Activated T-cell treated with anti-CD3 and anti-CD28 coated beads for 1 hour (primary cell): ENCODE measurements at regions not wholly inside any gene's neighbourhood (a gene's known extent, or its start where the extent isn't known, plus 50 kb on each side); places are given as distances from the start of the nearest gene placed in this dataset.
"Not testable (repeated sequence)": the region's sequence is repeated elsewhere in the genome, so short reads cannot be mapped to it uniquely, and the experiment has no call there.

Source experiments
- DNase-seq: peaks from one replicate; pipeline ENCODE4 v3.0.0-alpha.2; 2020; ENCODE audit warnings: low read depth

DNA sequence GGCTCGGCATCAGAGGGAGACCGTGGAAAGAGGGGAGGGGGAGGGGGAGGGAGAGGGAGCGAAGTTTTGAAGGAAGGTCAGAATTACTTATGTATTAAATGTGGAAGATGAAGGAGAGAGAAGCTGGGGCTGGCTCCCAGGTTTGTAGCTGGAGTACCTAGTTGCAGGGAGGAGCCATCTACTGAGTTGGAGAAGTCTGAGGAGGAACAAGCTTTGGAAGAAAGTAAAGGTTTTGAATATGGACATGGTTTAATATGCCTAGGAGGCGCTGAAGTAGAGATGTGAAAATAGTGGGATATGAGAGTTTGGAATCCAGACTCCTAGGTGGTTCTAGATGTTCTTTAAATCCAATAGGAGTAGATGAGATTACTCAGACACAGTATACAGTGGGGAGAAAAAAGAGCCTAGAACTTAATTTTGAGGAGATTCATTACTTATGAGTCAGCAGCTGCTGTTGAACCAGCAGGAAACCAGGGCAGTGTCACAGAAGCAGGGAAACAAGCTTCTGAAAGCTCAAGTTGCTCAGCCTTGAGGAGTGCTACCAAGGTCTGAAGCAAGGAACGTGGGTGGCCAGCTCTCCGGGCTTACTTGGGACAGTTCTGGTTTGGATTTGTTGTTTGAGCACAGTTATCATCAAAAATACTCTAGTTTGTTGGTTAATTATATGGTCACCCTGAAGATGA, 149.3 kb downstream of the UTRN start:
- no peak for DNase-seq

- no peak for DNase-seq
Observed at GRCh38 chr6:144435602-144436426, 150.7 kb downstream of the UTRN start.

DNA sequence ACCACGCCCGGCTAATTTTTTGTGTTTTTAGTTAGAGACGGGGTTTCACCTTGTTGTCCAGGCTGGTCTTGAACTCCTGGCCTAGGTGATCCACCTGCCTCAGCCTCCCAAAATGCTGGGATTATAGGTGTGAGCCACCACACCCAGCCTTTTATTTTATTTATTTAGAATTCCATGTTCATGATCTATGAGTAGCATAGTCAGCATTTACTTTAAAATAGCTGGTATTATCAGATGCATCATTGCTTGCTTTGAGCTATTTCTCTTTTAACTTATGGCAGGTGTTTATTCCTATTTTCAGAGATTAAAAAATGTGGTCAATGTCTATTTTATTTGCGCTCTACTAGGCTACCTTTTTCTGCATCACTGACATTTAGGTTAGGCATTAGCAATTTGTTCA, 152.0 kb downstream of the UTRN start:
- no peak for DNase-seq

GRCh38 chr6:144438103-144438502, 153.0 kb downstream of the UTRN start:
- no peak for DNase-seq

- no peak for DNase-seq
Observed at GRCh38 chr6:144439016-144439415, 153.9 kb downstream of the UTRN start.

GRCh38 chr6:144441801-144442200, 156.7 kb downstream of the UTRN start:
- DNase-seq = not testable (repeated sequence)

DNA sequence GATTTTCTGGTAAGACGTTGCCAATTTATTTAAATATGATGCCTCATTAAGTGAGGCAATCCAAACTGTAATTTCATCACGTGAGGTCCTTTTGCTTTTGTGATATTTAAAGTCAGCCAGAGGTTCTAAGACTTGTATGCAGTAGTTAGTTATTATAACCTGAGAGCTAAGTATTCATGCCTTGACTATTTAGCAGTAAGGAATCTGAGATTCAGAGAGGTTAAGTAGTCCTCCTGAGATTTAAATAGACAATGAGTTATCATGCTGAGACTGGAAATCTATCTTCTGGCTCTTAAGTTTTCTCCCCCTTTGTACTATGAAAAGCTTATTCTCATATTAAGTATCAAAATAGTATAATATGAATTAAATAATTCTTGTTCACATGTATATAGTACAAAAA, 158.0 kb downstream of the UTRN start:
- no peak for DNase-seq

DNA sequence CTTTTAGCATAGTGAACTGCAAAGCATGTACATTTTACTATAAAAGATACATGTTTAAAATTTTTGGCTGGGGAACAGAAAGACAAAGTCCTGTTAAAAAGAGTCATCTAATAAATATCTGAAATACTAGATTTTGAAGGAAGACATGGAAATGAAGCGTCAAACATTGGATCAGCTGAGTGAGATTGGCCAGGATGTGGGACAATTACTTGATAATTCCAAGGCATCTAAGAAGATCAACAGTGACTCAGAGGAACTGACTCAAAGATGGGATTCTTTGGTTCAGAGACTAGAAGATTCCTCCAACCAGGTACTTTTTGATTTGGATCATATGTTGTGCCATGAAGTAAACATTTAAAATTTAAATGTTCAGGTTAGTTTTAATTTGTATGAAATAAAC, 162.3 kb downstream of the UTRN start:
- no peak for DNase-seq

GRCh38 chr6:144449218-144449617, 164.1 kb downstream of the UTRN start:
- DNase-seq = no peak

GRCh38 chr6:144449911-144450597, 164.9 kb downstream of the UTRN start:
- DNase-seq = no peak

DNA sequence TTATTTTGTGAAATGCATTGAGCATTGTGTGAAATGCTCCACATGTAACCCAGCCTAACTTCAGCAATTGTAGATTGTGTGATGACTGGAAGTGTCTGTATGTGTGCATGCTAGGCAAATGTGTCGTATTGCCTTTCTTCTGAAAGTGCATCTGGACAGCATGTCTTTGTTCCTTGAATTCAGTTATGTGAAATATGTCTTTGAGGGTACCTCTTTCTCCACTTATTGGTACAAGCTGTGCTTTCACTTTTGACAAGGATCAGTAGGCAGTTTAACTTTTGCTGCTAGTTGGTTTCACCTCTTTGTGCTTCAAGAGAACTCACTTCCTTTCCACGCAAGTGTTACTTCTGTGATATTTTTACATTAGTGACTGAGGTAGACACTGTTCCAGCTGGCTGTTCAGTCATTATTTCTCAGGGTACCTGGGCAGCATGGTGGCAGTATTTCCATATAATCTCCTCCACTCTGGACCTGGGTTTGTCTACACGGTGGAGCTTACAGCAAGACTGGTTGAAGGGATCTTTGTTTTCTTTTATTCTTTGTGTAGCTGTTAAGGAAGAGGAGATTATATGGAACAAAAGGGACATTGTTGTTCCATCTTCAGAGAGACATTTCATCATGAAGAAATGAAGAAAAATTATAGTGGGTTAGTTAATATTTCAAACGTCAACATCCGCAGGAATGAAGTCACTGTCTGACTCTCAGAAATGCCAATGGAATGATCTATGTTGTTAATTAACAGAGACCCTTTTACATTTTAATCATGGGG, 175.4 kb downstream of the UTRN start:
- no peak for DNase-seq

GRCh38 chr6:144462058-144462457, 176.9 kb downstream of the UTRN start:
- no peak for DNase-seq

GRCh38 chr6:144466716-144467115, 181.6 kb downstream of the UTRN start:
- DNase-seq = no peak

GRCh38 chr6:144467172-144467762, 182.1 kb downstream of the UTRN start:
- no peak for DNase-seq

DNA sequence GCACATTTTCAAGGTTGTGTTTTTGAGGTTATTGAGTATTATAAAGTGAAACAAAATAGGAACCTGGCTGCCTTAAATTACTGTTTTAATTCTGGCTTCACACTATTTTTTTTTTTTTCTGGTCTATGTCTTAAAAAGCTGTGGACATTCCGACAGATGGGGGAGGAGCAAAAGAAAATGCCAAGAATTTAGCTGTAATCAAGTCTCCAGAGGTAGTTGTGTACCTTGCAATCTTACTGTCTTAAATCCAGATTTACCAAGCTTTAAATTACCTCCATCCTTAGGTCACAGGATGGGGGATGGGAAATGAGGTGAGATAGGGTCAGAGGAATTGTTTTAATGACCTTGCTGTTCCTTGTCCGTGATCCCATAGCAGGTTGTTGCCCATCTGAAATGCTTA, 182.8 kb downstream of the UTRN start:
- DNase-seq = no peak

DNA sequence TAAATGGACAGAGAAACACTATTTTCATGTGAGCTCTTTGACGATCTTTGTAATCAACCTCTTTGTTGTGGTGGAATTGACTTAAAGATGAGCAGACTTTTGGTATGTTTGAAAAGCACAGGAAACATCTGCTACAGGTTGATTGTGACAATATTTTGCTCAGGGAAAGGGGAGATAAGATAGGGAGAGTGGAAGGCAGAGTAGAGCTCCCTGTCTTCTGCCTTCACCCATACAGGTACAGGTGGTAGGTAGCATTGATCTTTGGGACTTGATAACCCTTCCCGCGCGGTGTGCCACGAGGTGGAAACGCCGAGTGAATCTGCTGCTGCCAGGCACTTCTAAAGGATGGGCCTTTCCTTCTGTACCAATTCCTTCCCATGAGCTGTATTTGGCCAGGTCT, 183.6 kb downstream of the UTRN start:
- no peak for DNase-seq

- no peak for DNase-seq
Observed at GRCh38 chr6:144469144-144469575, 184.0 kb downstream of the UTRN start.

GRCh38 chr6:144470201-144470600, 185.1 kb downstream of the UTRN start:
- DNase-seq = not testable (repeated sequence)

- no peak for DNase-seq
Observed at GRCh38 chr6:144471986-144472385, 186.9 kb downstream of the UTRN start.

DNA sequence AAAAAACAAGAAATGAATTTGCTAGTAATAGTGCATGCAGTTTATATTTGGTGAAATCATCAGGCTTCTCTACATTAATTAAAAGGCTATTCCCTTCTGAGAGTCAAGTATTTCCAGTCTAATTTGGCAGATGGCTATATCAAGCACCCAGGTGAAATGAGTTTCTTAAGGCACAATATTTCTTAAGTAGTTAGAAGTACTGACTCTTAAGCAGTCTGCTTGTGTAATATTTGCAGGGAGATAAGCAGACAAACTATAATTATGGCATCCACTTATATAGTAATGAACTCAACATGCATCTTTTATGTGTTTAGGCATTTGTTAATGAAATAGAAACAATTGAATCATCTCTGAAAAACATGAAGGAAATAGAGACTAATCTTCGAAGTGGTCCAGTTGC, 189.2 kb downstream of the UTRN start:
- no peak for DNase-seq

DNA sequence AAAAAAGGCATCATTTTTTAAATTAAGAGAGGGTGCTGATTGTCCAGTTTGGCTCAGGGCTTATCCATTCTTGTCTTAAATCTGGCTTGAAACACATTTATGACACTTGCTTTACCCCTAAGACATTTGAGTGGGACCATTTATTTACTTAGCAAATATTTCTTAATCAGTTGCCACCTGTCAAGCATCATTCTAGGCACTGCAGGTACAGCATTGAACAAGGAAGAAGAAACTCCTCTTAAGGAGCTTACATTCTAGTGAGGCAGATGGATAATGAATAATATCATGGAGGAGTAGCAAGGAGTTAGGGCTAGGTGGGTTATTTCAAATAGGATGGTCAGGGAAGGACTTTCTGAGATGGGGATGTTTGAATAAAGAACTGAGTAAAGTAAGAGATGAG, 189.8 kb downstream of the UTRN start:
- no peak for DNase-seq

DNA sequence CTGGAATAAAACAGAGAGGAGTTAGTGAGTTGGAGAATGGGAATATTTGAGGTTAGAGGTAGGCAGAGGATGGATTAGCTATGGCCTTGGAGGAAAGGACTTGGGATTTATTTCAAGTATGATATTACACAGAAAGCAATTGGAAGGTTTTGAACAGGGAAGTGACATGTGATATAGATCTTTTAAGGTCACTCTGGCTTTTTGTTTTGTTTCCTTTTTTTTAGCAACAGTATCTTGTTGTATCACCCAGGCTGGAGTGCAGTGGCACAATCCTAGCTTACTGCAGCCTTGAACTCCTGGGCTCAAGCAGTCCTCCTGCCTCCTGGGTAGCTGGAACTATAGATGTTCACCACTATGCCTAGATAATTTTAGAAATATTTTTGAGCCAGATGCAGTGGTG, 190.3 kb downstream of the UTRN start:
- DNase-seq = no peak
